ENCODE measurements at regions not wholly inside any gene's neighbourhood (a gene's known extent, or its start where the extent isn't known, plus 50 kb on each side); places are given as distances from the start of the nearest gene placed in this dataset.

- no peak for DNase-seq (ENCODE audit: insufficient read length, low spot score)
- FAIRE-seq: no peak
- no peak for TF ChIP-seq CTCF (IDR thresholded peaks at IDR 0.05; ENCODE audit: insufficient read depth, missing control alignments)
Measured at GRCh38 chr2:219946021-219946420, 318.6 kb downstream of the SLC4A3 start.

- TF ChIP-seq CTCF (IDR thresholded peaks at IDR 0.05; ENCODE audit: insufficient read depth, missing control alignments): no peak
- FAIRE-seq: no peak
- no peak for DNase-seq (ENCODE audit: insufficient read length, low spot score)
Measured at GRCh38 chr2:219946529-219946928, 319.1 kb downstream of the SLC4A3 start.

- FAIRE-seq (no peak), DNase-seq (ENCODE audit: insufficient read length, low spot score) (no peak)
- TF ChIP-seq CTCF (IDR thresholded peaks at IDR 0.05; ENCODE audit: insufficient read depth, missing control alignments): no peak
Measured at GRCh38 chr2:219947575-219947974, 320.1 kb downstream of the SLC4A3 start.

- FAIRE-seq (no peak), DNase-seq (ENCODE audit: insufficient read length, low spot score) (no peak)
- no peak for TF ChIP-seq CTCF (IDR thresholded peaks at IDR 0.05; ENCODE audit: insufficient read depth, missing control alignments)
Measured at GRCh38 chr2:219949053-219949452, 321.6 kb downstream of the SLC4A3 start.

- no peak for FAIRE-seq
- TF ChIP-seq CTCF (IDR thresholded peaks at IDR 0.05; ENCODE audit: insufficient read depth, missing control alignments): no peak
- DNase-seq (ENCODE audit: insufficient read length, low spot score): no peak
Measured at GRCh38 chr2:219951099-219951498, 323.7 kb downstream of the SLC4A3 start.

- no peak for FAIRE-seq
- no peak for TF ChIP-seq CTCF (IDR thresholded peaks at IDR 0.05; ENCODE audit: insufficient read depth, missing control alignments)
- DNase-seq (ENCODE audit: insufficient read length, low spot score): no peak
Measured at GRCh38 chr2:219954331-219954730, 326.9 kb downstream of the SLC4A3 start.

GRCh38 chr2:219957820-219958219 is 330.4 kb downstream of the SLC4A3 start:
- no peak for TF ChIP-seq CTCF (IDR thresholded peaks at IDR 0.05; ENCODE audit: insufficient read depth, missing control alignments)
- FAIRE-seq (no peak), DNase-seq (ENCODE audit: insufficient read length, low spot score) (no peak)
